CD4-positive, alpha-beta T cell (primary cell): ENCODE measurements at regions not wholly inside any gene's neighbourhood (a gene's known extent, or its start where the extent isn't known, plus 50 kb on each side); places are given as distances from the start of the nearest gene placed in this dataset.

Experiments used
- ATAC-seq: fragments of 200-7000 bp; cut with Tn5 transposase; one replicate; pipeline ENCODE4 v1.10.0; 2022; ENCODE audit warnings: mild to moderate bottlenecking; ENCODE audit not compliant: poor library complexity
- CTCF ChIA-PET: fragments of 350-600 bp; sonication (Branson Sonifier 250); formaldehyde crosslinking; loops from one replicate; lab custom pipeline; 2021; ENCODE audit warnings: antibody characterized with exemption, inconsistent platforms; lab: Charles Lee
- POLR2A ChIA-PET: fragments of 350-600 bp; sonication (Branson Sonifier 250); formaldehyde crosslinking; loops from one replicate; lab custom pipeline; 2021; ENCODE audit warnings: antibody characterized with exemption, inconsistent platforms; lab: Charles Lee
- DNase-seq, 14 experiments: peaks; one replicate each; pipeline ENCODE4 v3.0.0-alpha.2; 2013 to 2020; ENCODE audit warnings: mixed read lengths in 2 of 14
- H3K27ac ChIP-seq, 2 donors: one replicate each; pipeline versions ENCODE4 v1.5.1 to v1.7.0; 2013; ENCODE audit warnings: low read length in 2 of 2, low read depth in 1 of 2, mild to moderate bottlenecking in 1 of 2
- H3K27me3 ChIP-seq, 2 experiments: 1 replicate in 1 of 2; 2 replicates in 1 of 2; pipeline versions ENCODE4 v1.6.1 to v1.7.0; 2013; ENCODE audit warnings: low read length in 2 of 2, control low read depth in 1 of 2, mild to moderate bottlenecking in 1 of 2, moderate library complexity in 1 of 2; ENCODE audit not compliant: insufficient read depth in 2 of 2, control insufficient read depth in 1 of 2
- H3K36me3 ChIP-seq: one replicate; pipeline ENCODE4 v1.6.1; 2013; ENCODE audit warnings: low read length, control low read depth; ENCODE audit not compliant: insufficient read depth
- H3K4me1 ChIP-seq: one replicate; pipeline ENCODE4 v1.6.1; 2013; ENCODE audit warnings: low read length, control low read depth; ENCODE audit not compliant: insufficient read depth
- H3K4me3 ChIP-seq: one replicate; pipeline ENCODE4 v1.5.1; 2013; ENCODE audit warnings: mild to moderate bottlenecking, low read length, moderate library complexity
- H3K9me3 ChIP-seq, 2 experiments: 1 replicate in 1 of 2; 2 replicates in 1 of 2; pipeline versions ENCODE4 v1.6.1 to v1.7.0; 2013; ENCODE audit warnings: low read length in 2 of 2, mild to moderate bottlenecking in 2 of 2, control low read depth in 1 of 2, moderate library complexity in 1 of 2; ENCODE audit not compliant: control insufficient read depth in 1 of 2, insufficient read depth in 1 of 2
- H3K27ac Mint-ChIP-seq: one replicate; pipeline ENCODE4 v1.8.0; 2020; ENCODE audit warnings: mixed read lengths
- H3K27me3 Mint-ChIP-seq: one replicate; pipeline ENCODE4 v1.8.0; 2021; ENCODE audit warnings: mixed read lengths
- H3K36me3 Mint-ChIP-seq: one replicate; pipeline ENCODE4 v1.8.0; 2021; ENCODE audit warnings: low read depth, mixed read lengths
- H3K4me1 Mint-ChIP-seq: one replicate; pipeline ENCODE4 v1.8.0; 2021; ENCODE audit warnings: low read depth, mixed read lengths
- H3K4me3 Mint-ChIP-seq: one replicate; pipeline ENCODE4 v1.8.0; 2020; ENCODE audit warnings: mild to moderate bottlenecking, mixed read lengths
- H3K9me3 Mint-ChIP-seq: one replicate; pipeline ENCODE4 v1.8.0; 2020; ENCODE audit warnings: mixed read lengths
- CTCF ChIP-seq: fragments of 200-600 bp; IDR thresholded peaks from one replicate; pipeline ENCODE4 v1.8.0; 2022; ENCODE audit warnings: antibody characterized with exemption, mild to moderate bottlenecking
- intact Hi-C, 2 experiments: fragments of 100-400 bp; cut with DNase I in 1 of 2; cut with micrococcal nuclease in 1 of 2; formaldehyde crosslinking; loops; one replicate each; pipeline versions ENCODE4 v1.15.1 to v1.9.0; 2023 to 2025; cut with DNase I, micrococcal nuclease

GRCh38 chr14:53695692-53696214 lies 260.9 kb downstream of the BMP4 start:
- Mint-ChIP-seq H3K9me3 (peaks cover 5% of the 10 kb centered on the region), H3K27me3 (no peaks in the 10 kb centered on the region), H3K36me3 (no peaks in the 10 kb centered on the region), H3K4me3 (no peak overlapping the region), H3K27ac (no peak overlapping the region), H3K4me1 (no peaks in the 10 kb centered on the region)
- no peaks in the 10 kb centered on the region for H3K9me3 ChIP-seq
- ChIA-PET CTCF (no interaction called here), POLR2A (no interaction called here)
- no peak overlapping the region for H3K27ac ChIP-seq
- TF ChIP-seq CTCF: no peak
- H3K27me3 ChIP-seq: no peaks in the 10 kb centered on the region
- H3K36me3 ChIP-seq: no peaks in the 10 kb centered on the region
- intact Hi-C loops: no loop called here
- DNase-seq (no peak), ATAC-seq (no peak)
- no peak overlapping the region for H3K4me3 ChIP-seq
- H3K4me1 ChIP-seq: no peaks in the 10 kb centered on the region

GRCh38 chr14:53692885-53693284 lies 263.7 kb downstream of the BMP4 start:
- no peak for TF ChIP-seq CTCF
- Mint-ChIP-seq H3K27ac (no peak overlapping the region), H3K36me3 (no peaks in the 10 kb centered on the region), H3K27me3 (no peaks in the 10 kb centered on the region), H3K4me3 (no peak overlapping the region), H3K9me3 (peaks cover 5% of the 10 kb centered on the region), H3K4me1 (no peaks in the 10 kb centered on the region)
- ChIA-PET POLR2A (no interaction called here), CTCF (no interaction called here)
- DNase-seq: no peak
- Histone ChIP-seq H3K4me1 (no peaks in the 10 kb centered on the region), H3K9me3 (no peaks in the 10 kb centered on the region), H3K27ac (no peak overlapping the region), H3K36me3 (no peaks in the 10 kb centered on the region), H3K4me3 (no peak overlapping the region), H3K27me3 (no peaks in the 10 kb centered on the region)
- no peak for ATAC-seq
- intact Hi-C loops: no loop called here

GRCh38 chr14:53692451-53692850 lies 264.2 kb downstream of the BMP4 start:
- Mint-ChIP-seq H3K4me3 (no peak overlapping the region), H3K9me3 (peaks cover 5% of the 10 kb centered on the region), H3K4me1 (no peaks in the 10 kb centered on the region), H3K27ac (no peak overlapping the region), H3K36me3 (no peaks in the 10 kb centered on the region), H3K27me3 (no peaks in the 10 kb centered on the region)
- H3K4me3 ChIP-seq: no peak overlapping the region
- DNase-seq: no peak
- ATAC-seq: no peak
- H3K27me3 ChIP-seq: no peaks in the 10 kb centered on the region
- H3K36me3 ChIP-seq: no peaks in the 10 kb centered on the region
- H3K9me3 ChIP-seq: no peaks in the 10 kb centered on the region
- H3K27ac ChIP-seq: no peak overlapping the region
- ChIA-PET POLR2A (no interaction called here), CTCF (no interaction called here)
- TF ChIP-seq CTCF: no peak
- intact Hi-C loops: no loop called here
- no peaks in the 10 kb centered on the region for H3K4me1 ChIP-seq
